Activated B cell treated with CpG ODN at 0.5 μM for 24 hours (primary cell): ENCODE measurements at regions not wholly inside any gene's neighbourhood (a gene's known extent, or its start where the extent isn't known, plus 50 kb on each side); places are given as distances from the start of the nearest gene placed in this dataset.

ENCODE experiments used
- ATAC-seq: fragments of 200-7000 bp; cut with Tn5 transposase; one replicate; pipeline ENCODE4 v1.10.0; 2021; ENCODE audit warnings: low read depth, mild to moderate bottlenecking, moderate library complexity
- CTCF ChIA-PET: fragments of 350-600 bp; sonication (Branson Sonifier 250); formaldehyde crosslinking; loops from one replicate; lab custom pipeline; 2021; ENCODE audit warnings: antibody characterized with exemption; lab: Charles Lee
- POLR2A ChIA-PET: fragments of 350-600 bp; sonication (Branson Sonifier 250); formaldehyde crosslinking; loops from one replicate; lab custom pipeline; 2021; ENCODE audit warnings: antibody characterized with exemption; lab: Charles Lee
- DNase-seq: peaks from one replicate; pipeline ENCODE4 v3.0.0; 2022
- H3K27ac Mint-ChIP-seq: one replicate; pipeline ENCODE4 v1.8.0; 2020; ENCODE audit warnings: mixed read lengths
- H3K27me3 Mint-ChIP-seq: one replicate; pipeline ENCODE4 v1.8.0; 2021; ENCODE audit warnings: mixed read lengths
- H3K36me3 Mint-ChIP-seq: one replicate; pipeline ENCODE4 v1.8.0; 2021; ENCODE audit warnings: low read depth, mixed read lengths
- H3K4me1 Mint-ChIP-seq: one replicate; pipeline ENCODE4 v1.8.0; 2021; ENCODE audit warnings: mixed read lengths
- H3K4me3 Mint-ChIP-seq: one replicate; pipeline ENCODE4 v1.8.0; 2020; ENCODE audit warnings: mild to moderate bottlenecking, mixed read lengths
- H3K9me3 Mint-ChIP-seq: one replicate; pipeline ENCODE4 v1.8.0; 2020; ENCODE audit warnings: mixed read lengths
- intact Hi-C: fragments of 100-400 bp; cut with micrococcal nuclease; formaldehyde crosslinking; loops from one replicate; pipeline ENCODE4 v1.15.1; 2024
- TF ChIP-seq, protein P1 (sequence below): fragments of 200-600 bp; IDR thresholded peaks from one replicate; pipeline ENCODE4 v1.8.0; 2022; ENCODE audit warnings: antibody characterized with exemption, mild to moderate bottlenecking

DNA sequence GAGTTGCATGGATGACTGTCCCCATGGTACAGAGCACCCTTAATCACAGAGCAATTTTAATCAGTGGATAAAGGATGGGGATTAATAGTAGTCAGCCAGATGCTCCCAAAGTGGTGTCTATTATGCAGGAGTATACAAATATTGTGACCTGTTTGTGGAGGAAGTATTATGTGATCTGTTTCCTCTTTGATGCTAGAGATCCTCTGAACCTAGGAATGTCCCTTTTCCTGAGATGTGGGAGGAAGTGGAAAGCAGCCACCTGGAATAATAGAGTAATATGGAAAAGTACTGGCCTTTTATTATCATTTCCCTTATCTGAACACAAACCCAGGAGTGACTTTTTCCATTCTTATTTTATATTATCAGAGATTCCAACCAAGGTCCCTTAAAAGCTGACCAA is 94.2 kb upstream of the EFEMP1 start:
- ChIA-PET CTCF (no interaction called here), POLR2A (no interaction called here)
- Mint-ChIP-seq H3K36me3 (no peaks in the 10 kb centered on the region), H3K27ac (no peak overlapping the region), H3K27me3 (no peaks in the 10 kb centered on the region), H3K9me3 (no peaks in the 10 kb centered on the region), H3K4me3 (no peak overlapping the region), H3K4me1 (peaks cover 3% of the 10 kb centered on the region)
- intact Hi-C loops: no loop called here
- ATAC-seq: no peak
- TF ChIP-seq, protein P1, sequence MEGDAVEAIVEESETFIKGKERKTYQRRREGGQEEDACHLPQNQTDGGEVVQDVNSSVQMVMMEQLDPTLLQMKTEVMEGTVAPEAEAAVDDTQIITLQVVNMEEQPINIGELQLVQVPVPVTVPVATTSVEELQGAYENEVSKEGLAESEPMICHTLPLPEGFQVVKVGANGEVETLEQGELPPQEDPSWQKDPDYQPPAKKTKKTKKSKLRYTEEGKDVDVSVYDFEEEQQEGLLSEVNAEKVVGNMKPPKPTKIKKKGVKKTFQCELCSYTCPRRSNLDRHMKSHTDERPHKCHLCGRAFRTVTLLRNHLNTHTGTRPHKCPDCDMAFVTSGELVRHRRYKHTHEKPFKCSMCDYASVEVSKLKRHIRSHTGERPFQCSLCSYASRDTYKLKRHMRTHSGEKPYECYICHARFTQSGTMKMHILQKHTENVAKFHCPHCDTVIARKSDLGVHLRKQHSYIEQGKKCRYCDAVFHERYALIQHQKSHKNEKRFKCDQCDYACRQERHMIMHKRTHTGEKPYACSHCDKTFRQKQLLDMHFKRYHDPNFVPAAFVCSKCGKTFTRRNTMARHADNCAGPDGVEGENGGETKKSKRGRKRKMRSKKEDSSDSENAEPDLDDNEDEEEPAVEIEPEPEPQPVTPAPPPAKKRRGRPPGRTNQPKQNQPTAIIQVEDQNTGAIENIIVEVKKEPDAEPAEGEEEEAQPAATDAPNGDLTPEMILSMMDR: no peak
- no peak for DNase-seq

DNA sequence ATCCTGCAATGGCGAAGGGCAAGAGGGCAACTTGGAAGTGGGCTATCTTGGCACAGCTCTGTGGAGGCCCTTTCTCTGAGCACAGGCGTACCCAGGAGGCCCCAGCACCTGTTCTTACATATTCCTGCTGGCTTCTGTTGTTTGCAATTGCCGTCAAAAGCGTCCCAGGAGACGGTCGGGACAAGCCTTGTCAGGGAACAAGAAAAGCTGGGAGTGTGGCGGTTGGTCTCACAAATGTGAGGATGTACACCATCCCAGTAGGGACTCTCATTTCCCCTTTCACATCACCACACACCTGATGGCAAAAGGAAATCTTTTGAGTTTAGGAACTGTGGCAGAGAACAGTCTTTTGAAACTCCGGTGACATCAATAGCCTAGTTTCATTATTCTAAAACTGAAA is 94.7 kb upstream of the EFEMP1 start:
- H3K36me3 Mint-ChIP-seq: no peaks in the 10 kb centered on the region
- TF ChIP-seq, protein P1: no peak
- H3K27ac Mint-ChIP-seq: no peak overlapping the region
- ChIA-PET CTCF (no interaction called here), POLR2A (no interaction called here)
- H3K4me1 Mint-ChIP-seq: peaks cover 3% of the 10 kb centered on the region
- no peak overlapping the region for H3K4me3 Mint-ChIP-seq
- no peaks in the 10 kb centered on the region for H3K27me3 Mint-ChIP-seq
- intact Hi-C loops: no loop called here
- no peaks in the 10 kb centered on the region for H3K9me3 Mint-ChIP-seq
- DNase-seq: no peak
- ATAC-seq: no peak

GRCh38 chr2:56021136-56021474 is 97.5 kb upstream of the EFEMP1 start:
- Mint-ChIP-seq H3K4me3 (no peak overlapping the region), H3K9me3 (no peaks in the 10 kb centered on the region), H3K4me1 (no peaks in the 10 kb centered on the region), H3K36me3 (no peaks in the 10 kb centered on the region), H3K27me3 (no peaks in the 10 kb centered on the region), H3K27ac (no peak overlapping the region)
- POLR2A ChIA-PET: no interaction called here
- ATAC-seq: no peak
- TF ChIP-seq, protein P1: no peak
- intact Hi-C loops: no loop called here
- CTCF ChIA-PET: no interaction called here
- DNase-seq: no peak

DNA sequence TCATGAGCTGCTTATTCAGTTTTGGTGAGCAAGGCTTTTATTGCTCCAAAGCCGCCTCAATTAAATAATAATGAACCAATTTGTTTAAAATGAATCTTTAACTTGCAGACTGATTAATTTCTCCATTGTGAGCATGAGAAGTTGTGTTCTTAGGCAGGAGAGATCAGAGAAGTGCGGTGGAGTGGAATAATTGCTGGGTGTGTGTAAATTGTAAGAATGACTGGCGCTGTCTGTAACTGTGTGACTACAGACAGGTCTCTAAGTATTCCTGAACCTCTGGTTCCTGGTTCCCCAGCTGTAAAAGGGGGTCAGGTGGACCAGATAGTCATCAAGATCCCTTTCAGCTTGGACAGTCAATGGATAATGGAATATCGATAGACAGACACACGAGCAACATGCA is 98.0 kb upstream of the EFEMP1 start:
- no peaks in the 10 kb centered on the region for H3K4me1 Mint-ChIP-seq
- TF ChIP-seq, protein P1: no peak
- DNase-seq: no peak
- ChIA-PET CTCF (no interaction called here), POLR2A (no interaction called here)
- no peaks in the 10 kb centered on the region for H3K36me3 Mint-ChIP-seq
- no peak overlapping the region for H3K27ac Mint-ChIP-seq
- no peak overlapping the region for H3K4me3 Mint-ChIP-seq
- no peaks in the 10 kb centered on the region for H3K9me3 Mint-ChIP-seq
- no peaks in the 10 kb centered on the region for H3K27me3 Mint-ChIP-seq
- no peak for ATAC-seq
- intact Hi-C loops: no loop called here

DNA sequence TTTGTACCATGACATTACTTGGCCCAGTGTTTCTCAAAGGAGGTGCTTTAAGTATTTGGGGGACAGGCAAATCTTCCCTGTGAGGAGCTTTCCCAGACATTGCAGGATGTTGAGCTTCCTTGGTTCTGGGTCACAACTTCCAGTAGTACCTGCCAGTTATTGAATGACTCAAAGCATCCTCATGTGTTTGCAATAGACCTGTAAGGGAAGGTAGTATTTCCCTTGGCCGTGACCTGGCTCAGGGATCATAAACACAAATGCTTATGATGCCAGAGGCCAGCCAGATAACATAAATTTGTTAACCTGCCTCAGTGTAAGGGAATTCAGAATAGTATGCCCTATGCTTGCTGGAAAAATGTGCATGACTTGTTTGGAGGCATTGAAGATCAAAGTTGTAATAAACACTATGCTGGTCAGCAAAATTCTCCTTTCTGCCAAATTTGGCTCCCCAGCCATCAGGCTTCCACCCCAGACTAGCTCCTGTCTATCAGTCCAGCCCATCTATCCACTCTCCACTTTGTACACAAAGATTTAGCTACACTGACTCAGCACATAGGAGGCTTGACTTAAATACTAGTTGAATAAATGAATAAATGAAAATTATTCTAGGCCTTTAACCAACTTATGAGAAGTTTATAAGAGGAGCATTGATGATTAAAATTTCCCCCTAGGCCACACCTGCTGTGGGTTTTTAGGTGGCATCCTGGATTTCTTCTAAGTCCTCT is 102.0 kb upstream of the EFEMP1 start:
- Mint-ChIP-seq H3K27ac (no peak overlapping the region), H3K36me3 (no peaks in the 10 kb centered on the region), H3K4me1 (no peaks in the 10 kb centered on the region), H3K27me3 (no peaks in the 10 kb centered on the region), H3K9me3 (no peaks in the 10 kb centered on the region), H3K4me3 (no peak overlapping the region)
- ChIA-PET POLR2A (no interaction called here), CTCF (no interaction called here)
- TF ChIP-seq, protein P1: no peak
- ATAC-seq: no peak
- intact Hi-C loops: no loop called here
- DNase-seq: no peak
